Hepatocyte (in vitro differentiated cells): ENCODE measurements at regions not wholly inside any gene's neighbourhood (a gene's known extent, or its start where the extent isn't known, plus 50 kb on each side); places are given as distances from the start of the nearest gene placed in this dataset.

Source experiments
- EZH2 ChIP-seq: fragments of 200-600 bp; sonication (generic); IDR thresholded peaks from 2 replicates; pipeline ENCODE4 v1.6.1; 2016; ENCODE audit warnings: antibody characterized with exemption, mild to moderate bottlenecking, borderline replicate concordance
- EZH2phosphoT487 ChIP-seq: fragments of 200-600 bp; sonication (generic); IDR thresholded peaks from one replicate; pipeline ENCODE4 v1.6.1; 2018; ENCODE audit warnings: antibody characterized with exemption, mild to moderate bottlenecking, low read depth, moderate library complexity; ENCODE audit not compliant: unreplicated experiment, severe bottlenecking
- TF ChIP-seq, protein P1 (sequence below): fragments of 200-600 bp; sonication (generic); IDR thresholded peaks from 2 replicates; pipeline ENCODE4 v1.5.1; 2016; ENCODE audit warnings: antibody characterized with exemption, mild to moderate bottlenecking; ENCODE audit not compliant: poor library complexity

DNA sequence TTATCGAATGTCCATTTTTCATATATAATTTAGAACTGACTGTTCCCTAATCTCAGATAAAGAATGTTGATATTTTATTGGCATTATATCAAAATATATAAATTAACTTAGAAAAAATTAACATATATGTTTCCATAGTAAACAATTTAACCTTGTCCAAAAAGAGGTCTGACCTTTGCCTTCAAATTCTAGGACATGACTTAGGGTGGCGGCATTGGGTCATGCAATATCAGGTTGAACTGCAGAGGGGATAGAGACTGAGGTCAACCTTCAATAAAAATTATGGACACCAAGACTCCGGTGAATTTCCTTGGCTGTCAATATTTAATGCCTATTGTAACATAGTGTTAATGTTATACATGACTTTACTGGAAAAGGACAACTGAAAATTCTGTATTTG is 199.8 kb downstream of the RPL10L start:
- TF ChIP-seq, protein P1, sequence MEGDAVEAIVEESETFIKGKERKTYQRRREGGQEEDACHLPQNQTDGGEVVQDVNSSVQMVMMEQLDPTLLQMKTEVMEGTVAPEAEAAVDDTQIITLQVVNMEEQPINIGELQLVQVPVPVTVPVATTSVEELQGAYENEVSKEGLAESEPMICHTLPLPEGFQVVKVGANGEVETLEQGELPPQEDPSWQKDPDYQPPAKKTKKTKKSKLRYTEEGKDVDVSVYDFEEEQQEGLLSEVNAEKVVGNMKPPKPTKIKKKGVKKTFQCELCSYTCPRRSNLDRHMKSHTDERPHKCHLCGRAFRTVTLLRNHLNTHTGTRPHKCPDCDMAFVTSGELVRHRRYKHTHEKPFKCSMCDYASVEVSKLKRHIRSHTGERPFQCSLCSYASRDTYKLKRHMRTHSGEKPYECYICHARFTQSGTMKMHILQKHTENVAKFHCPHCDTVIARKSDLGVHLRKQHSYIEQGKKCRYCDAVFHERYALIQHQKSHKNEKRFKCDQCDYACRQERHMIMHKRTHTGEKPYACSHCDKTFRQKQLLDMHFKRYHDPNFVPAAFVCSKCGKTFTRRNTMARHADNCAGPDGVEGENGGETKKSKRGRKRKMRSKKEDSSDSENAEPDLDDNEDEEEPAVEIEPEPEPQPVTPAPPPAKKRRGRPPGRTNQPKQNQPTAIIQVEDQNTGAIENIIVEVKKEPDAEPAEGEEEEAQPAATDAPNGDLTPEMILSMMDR = no peak
- TF ChIP-seq EZH2 (no peak), EZH2phosphoT487 (no peak)
